ENCODE measurements at regions not wholly inside any gene's neighbourhood (a gene's known extent, or its start where the extent isn't known, plus 50 kb on each side); places are given as distances from the start of the nearest gene placed in this dataset.
A peak's percentile ranks its signal among the peaks of the same experiment; 100 is the strongest.
"Not testable (repeated sequence)": the region's sequence is repeated elsewhere in the genome, so short reads cannot be mapped to it uniquely, and the experiment has no call there.

DNA sequence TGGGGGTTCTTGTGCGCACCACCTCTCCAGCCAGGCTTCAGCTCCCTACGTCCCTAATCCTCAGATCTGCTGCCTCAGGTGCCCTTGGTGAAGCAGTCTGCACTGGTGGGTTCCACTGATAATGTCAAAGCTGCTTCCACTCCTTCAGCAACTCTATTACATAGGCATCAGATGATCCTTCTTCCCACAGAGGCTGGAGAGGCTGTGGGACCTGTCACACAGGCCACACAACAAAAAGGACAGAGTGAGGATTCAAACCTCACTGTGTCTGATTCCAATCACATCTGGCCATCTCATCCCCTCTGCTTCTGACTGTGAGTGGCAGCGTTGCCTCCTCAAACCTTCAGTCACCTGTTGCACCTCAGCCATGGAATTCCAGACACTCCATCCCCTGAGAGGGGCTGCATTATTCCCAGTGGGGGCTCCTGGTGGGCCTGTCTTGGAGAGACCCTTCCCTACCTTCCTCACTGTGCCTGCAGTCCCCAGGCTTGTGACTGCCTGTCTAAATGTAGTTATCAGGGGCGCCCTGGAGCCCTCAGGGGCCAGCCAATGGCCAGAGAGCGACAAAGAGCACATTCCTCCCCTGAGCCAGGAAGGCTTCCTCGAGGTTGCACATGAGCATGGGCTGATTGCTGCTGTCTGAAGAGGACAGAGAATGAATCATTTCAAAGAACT is 211.4 kb upstream of the ECI2 start:
- no peak for DNase-seq

DNA sequence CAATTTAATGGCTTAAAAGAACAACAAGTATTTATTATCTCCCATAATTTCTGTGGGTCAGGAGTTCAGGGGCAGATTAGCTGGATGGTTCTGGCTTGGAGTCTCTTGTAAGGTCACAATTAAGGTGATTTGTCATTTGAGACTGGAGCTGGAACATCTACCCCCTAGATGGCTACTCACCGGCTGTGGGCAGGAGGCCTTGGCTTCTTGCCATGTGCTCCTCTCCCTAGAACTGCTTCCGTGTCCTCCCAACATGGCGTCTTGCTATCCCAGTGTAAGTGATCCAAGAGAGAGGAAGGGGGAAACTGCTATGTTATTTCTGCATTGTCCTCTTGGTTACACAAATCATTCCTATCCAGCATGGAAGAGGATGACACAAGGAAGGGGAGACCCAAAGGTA is 210.2 kb upstream of the ECI2 start:
- no peak for DNase-seq

DNA sequence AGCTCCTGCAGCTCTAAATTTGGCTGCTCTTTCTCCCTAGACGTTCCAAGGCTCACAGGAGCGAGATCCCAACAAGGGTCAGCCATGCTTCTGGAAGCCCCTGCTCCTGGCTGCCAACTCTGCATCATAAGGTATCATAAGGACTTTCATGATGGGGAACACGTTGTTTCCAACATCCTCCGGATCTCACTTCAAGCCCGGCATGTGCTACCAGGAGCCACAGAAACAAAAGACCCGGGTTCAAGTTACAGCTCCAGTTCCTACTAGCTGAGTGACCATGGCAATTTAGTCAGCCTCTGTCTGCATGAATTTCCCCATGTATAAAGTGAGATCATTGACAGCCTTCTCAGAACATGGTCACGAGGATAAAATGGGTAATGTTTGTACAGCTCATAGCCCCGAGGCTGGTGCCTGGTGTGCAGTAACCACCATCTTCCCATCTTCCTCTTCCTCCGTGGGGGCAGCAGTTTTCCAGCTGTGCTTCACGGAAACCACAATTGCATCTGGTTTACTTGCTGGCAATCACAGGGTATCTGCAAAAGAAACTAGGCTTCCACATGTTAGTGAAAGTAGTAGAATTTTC is 209.0 kb upstream of the ECI2 start:
- no peak for DNase-seq

DNA sequence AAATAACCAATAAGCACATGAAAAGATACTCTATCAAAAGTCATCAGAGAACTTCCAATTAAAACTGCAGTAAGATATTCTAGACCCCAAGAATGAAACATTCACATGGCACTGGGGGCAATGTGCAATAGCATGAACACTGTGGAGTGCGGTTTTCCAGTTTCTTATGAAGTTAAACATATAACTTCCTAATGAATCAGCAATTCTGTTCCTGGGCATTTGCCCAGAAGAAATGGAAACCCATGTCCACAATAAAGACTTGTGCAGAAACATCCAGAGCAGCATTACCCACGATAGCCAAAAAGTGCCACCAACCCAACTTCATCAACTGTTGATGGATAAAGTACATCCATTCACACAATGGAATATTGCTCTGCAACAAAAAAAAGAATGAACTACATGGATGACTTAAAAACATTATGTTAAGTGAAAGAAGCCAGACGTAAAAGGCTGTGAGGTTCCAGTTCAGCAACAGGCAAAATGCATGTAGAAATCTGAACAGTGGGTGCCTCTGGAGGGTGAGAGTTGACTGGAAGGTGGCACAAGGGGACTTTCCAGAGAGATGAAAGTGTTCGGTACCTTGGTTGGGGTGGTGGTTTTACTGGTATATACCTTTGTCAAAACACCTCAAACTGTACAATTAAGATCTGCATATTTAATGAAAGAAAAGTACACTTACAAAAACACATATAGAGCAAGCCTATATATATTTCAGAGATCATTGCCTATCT is 207.2 kb upstream of the ECI2 start:
- no peak for DNase-seq

DNA sequence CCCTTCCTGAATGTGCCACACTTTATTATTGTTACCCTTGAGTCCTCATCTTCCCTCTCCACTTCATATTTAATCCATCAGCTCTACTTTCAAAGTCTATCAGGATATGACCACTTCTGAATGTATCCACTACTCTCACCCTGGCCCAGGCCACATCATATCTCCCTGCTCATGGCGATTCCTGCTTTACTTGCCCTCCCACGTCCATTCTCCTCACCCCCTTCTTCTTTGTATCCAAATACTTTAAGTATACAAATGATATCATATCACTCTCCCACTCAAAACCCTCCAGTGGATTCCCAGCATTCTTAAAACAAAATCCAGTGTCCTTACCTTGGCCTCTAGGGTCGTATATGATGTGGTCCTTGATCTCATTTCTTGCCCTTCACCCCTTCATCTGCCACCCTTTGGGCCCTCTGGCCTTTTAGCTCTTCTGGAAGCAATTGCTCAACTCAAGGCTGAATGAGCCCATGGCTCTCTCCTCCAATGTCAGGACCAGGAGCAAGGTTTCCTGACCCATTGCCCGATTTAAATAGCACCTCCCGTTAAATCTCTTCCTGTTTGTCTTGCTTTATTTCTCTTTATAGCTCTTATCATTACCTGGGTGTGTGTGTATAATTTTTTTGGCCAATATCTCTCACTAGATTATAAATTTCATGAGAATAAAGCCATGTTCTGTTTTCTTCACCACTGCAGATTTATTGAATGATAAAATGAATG is 205.9 kb upstream of the ECI2 start:
- DNase-seq: no peak

DNA sequence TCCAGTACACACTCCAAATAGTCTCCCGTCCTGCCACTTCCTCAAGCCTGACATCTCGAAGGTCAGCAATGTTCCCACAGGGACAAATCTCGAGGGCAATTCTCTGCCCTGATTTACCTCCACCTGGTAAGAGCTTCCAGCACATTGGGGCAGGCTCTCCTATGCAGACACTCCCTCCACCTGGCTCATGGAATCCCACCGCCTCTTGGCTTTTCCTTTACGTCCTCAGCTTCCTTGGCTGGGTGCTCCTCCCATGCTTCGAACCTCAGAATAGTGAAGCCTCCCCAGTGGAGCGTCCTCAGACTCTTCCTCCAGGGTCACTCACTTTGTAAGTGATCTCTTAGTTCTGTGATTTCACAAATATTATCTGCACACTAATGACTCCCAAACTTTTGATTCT is 205.2 kb upstream of the ECI2 start:
- DNase-seq: no peak

DNA sequence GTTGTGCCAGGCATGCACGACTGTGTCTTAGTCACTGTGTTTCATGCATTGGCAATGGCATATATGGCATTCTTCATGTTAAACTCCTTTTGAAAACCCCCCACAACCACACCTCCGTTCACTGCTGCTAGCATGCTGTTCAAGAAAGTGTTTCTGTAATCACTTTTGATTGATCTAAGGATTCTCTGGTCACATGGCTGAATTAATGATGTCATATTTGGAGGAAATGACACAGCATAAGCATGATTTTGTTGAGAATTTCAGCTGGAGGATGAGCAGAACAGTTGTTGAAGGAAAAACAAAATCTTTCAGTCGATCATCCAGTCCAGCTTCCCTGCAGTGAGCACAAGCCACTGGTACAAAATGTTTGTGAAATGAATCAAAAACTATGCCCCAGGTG is 203.5 kb upstream of the ECI2 start:
- no peak for DNase-seq

DNA sequence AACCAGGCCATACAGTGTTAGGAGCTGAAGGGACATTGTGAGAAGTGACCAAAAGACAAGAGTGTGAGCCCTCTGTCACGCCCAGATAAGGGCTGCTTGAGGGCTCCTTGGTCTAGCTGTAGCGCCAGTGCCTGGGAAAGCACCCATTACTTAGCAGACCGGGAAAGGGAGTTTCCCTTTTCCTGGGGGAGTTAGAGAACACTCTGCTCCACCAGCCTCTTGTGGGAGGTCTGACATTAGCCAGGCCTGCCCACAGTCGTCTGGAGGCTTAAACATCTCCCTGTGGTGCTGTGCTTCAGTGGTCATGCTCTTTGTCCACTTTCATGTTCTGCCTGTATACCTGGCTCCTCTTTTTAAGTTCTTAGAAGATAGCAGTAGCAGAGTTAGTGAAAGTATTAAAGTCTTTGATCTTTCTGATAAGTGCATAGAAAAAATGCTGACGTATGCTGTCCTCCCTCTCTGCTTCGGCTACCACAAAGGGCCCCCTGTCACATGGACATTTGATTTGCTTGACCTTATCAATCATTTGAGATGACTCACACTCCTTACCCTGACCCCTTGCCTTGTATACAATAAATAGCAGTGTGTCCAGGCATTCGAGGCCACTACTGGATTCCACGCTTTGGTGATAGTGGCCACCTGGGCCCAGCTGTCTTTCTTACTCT is 201.5 kb upstream of the ECI2 start:
- no peak for DNase-seq

DNA sequence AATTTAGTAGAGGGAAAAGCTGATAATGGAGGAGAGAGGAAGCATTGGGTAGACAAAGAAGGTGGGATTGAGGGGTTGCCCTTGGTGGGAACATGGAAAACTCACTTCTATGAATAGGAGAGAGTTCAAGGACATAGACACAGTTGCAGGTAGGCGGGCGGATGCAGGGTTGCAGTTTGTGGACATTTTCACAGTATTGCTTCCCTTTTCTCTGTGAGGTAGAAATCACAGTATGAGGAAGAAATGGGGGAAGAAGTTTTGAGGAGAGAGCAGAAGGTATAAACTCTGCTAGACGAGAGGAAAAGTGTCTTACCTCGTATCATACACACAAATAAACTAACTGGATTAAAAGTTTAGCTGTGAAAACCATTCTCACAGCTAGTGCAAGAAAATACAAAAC is 200.7 kb upstream of the ECI2 start:
- no peak for DNase-seq

DNA sequence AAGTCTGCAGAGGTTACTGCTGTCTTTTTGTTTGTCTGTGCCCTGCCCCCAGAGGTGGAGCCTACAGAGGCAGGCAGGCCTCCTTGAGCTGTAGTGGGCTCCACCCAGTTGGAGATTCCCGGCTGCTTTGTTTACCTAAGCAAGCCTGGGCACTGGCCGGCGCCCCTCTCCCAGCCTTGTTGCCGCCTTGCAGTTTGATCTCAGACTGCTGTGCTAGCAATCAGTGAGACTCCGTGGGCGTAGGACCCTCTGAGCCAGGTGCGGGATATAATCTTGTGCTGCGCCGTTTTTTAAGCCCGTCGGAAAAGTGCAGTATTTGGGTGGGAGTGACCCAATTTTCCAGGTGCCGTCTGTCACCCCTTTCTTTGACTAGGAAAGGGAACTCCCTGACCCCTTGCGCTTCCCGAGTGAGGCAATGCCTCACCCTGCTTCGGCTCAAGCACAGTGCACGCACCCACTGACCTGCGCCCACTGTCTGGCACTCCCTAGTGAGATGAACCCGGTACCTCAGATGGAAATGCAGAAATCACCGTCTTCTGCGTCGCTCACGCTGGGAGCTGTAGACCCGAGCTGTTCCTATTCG is 198.9 kb upstream of the ECI2 start:
- not testable (repeated sequence) for DNase-seq

DNA sequence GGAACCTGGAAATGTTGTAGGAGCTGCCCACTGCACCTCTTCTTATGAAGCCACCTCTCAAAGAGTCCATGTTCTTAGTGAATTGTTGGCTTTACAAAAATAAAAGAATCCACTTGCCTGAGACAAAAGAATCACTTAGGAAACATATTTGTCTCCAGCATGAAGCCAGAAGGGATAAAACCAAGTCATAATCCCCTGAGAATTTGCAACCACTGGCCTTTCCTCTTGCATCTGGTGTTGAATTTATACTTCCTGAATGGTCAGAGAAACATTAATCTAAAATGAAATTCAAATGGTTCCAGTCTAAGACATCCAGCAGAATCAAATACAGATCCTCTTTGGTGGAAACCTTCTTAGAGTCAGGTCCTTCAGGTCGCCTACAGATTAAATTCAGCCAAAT is 192.5 kb upstream of the ECI2 start:
- DNase-seq: no peak

DNA sequence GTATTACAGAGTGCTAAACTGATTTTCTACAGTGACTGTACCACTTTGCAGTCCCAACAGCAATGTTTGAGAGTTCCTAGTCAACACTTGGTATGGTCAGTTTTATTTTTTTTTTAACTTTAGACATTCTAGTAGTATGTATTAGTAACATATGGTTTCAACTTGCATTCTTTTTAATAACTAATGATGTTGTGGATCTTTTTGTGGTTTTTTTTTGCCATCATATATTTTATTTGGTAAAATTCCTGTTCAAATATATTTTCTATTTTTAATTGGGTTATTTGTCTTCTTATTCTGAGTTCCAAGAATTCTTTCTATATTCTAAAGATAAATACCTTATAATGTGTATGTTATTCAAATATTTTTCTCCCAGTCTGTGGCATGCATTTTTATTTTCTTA is 189.4 kb upstream of the ECI2 start:
- DNase-seq: no peak

DNA sequence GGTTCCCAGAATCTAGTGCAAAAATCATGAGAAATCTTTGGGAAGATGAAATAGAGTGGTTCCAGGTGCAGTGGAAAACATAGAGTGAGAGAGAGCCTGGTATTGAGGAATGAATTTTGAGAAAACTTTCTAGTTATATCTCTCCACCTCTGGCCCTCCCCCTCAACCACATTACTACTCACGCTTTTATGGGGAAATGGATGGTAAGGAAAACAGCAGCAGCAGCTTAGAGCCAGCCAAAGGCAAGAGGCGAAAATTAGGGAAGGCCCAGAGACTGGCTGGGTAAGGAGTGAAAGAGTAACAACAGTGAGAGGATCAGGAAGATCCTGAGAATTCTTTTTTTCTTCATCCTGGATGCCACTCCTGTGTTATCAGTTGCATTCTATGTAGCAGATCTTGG is 187.9 kb upstream of the ECI2 start:
- no peak for DNase-seq

DNA sequence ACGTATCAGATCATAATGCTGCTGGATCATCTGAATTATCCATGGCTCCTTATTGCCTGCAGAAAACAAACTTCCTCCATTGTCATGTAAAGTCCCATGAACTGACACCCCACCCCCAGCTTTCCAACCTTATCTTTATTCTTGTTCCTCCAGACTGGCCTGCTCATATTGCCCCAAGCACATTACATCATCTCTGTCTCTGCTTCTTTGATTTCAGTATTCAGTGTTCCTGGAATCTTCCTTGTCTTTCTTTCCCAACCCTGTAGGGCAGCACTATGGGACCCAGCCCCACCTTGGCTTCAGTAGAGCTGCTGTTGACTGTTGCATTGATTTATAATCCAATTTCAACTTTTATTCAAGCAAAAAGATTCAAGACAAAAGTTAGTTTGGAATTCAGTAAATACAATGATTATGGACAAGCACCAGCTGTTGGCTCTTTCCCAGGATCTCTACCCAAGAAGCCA is 187.5 kb upstream of the ECI2 start:
- no peak for DNase-seq

DNA sequence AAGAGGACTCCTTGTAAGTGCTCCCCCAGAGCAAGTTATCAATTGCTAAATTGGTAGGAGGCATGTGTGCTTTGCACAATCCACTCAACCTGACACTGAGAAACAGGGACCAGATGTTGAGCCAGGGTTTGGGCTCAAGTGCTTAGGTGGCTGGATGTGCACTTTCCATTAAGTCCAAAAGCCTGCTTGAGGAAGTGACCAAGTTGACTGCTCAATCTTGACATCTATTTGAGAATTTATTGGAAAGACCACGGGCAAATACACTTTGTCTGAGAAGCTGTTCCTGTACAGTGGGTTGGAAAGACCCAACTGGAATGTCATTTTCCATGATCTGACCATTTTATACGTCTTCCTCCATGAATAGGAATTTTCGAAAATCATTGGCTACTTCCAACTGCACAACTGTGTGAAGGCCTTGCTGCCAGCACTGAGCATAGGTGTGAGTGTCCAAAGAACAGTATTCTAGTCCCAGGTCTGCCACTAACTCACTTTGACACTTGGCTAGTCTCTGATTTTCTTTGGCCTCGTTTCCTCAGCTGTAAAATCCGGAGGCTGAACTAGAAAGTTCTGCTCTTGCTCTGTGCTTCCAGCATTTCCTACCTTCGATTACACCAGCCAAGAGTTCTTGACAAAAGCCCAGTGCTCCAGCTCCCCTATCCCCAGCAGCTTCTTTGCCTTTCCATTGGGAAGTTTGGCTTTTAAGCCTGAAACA is 186.9 kb upstream of the ECI2 start:
- DNase-seq: no peak

DNA sequence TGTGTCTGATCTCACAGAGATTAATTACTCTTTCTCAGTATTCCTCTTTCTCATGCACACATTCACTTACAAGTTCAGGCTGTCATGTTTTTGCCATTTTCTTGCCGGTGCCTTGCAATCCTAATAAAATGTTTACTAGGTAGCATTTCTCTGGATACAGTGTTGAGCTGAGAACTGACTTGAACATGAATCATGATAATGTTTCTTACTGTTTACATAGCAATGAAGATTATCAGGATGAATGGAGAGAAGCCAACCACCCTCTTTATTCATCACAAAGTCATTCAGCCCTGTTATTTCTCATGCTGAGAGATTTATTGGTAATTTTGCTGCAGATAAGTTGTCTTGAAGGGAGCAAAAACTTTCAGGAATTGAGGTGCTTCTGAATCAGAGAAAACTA is 185.5 kb upstream of the ECI2 start:
- DNase-seq: no peak

DNA sequence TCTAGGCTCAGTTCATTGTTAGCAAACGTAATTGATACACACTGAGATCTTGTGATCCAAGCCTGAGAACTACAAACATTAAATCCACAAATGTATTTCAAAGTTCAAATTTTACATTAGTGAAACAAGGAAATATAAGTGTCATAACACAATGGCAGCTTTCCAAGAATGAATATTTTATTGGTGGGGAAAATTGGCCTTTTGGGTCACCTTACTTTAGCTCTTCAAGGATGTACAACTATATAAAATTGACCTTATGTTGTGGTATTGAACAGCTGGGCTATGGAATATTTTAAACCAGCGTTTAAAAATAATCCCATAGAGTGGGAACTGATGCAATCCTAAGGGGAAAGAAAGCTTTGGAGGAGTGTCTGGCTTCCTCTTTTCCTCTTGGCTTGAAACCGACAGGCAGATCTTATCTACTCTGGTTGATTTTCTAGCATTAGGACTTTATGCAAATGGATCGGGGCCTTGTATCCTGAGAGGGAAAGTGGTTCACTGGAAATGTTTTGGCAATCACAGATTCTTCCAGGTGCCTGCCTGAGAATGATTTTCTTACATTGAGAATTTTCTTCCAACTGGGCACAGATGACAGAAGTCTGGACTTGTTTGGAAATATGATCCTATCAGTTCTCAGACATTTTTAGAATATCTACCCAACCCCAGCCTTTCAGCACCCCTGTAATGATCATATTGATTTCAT is 184.8 kb upstream of the ECI2 start:
- peak; percentile 86 for DNase-seq

DNA sequence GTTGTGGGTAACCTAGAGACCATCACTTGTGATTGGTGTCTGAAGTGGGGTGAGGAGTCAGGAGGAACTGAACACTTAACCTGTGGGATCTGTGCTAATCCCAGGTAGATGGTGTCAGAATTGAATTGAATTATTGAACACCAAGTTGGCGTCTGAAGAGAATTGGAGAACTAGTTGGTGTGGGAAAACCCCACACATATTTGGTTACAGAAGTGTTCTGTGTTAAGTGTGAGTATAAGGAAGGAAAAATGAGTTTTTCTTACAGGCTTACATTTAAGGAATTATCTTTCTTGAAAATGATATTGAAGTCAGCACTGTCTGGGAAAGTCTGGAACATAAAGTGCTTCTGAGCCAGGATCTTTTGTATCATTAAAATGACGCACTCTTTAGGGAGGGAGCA is 182.9 kb upstream of the ECI2 start:
- DNase-seq: no peak

DNA sequence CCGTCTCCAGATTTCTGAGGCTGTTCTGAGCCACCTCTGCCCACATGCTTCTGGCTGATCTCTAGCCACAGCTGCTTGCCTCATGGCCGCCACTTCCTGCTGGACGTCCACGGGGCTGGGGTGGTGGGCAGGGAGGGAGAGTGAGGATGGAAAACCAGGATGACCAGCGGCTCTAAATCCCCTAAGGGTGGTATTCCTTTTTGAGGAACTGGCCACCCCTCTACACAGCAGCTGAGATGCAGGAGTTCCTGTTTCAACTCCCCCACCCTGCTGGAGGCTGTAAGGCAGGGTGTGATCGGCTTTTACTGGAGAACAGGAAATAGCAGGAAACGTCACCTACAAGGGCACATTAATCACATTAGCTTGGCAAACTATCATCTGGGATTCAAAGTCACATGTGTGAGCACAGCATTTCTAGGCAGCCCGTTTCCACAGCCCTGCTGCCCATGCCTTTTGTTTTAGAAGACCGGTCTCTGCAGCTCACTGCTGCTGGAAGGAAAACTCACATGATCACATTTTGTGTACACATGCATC is 181.6 kb upstream of the ECI2 start:
- no peak for DNase-seq

DNA sequence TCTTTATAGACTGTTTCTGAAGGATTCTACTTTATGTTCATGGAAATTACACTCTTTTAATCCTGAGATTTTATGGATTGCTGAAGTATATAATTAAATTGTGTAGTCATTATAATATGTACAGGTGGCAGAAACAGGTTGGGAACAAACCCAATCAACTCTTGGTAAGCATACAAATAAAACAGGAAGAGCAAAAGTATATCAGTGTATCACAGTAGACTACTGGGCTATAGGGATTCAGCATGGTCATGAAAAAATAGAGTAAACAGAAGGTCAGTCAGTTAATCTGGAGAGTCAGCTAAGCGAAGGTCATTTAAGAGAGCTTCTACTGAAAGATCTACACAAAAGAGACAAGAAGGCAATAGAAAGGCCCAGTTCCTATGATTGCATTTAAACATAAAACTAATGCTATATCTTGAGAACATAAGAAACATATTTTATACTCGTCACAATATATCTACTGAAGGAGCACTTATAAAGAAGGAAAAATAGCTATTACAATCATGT is 178.9 kb upstream of the ECI2 start:
- DNase-seq: no peak
